Testis (tissue), 2 donors: ENCODE measurements at regions not wholly inside any gene's neighbourhood (a gene's known extent, or its start where the extent isn't known, plus 50 kb on each side); places are given as distances from the start of the nearest gene placed in this dataset.

Experiments used
- POLR2A ChIP-seq: fragments of 450-650 bp; IDR thresholded peaks from one replicate; pipeline ENCODE4 v1.6.1; 2017; ENCODE audit warnings: antibody characterized with exemption, mild to moderate bottlenecking, moderate library complexity
- TF ChIP-seq, protein P1 (sequence below), 3 experiments: fragments of 450-650 bp in 2 of 3; fragments of 200-600 bp in 1 of 3; sonication (generic) in 1 of 3; IDR thresholded peaks; one replicate each; pipeline ENCODE4 v1.5.1; 2016 to 2019; ENCODE audit warnings: antibody characterized with exemption in 3 of 3, mild to moderate bottlenecking in 2 of 3, moderate library complexity in 1 of 3

DNA sequence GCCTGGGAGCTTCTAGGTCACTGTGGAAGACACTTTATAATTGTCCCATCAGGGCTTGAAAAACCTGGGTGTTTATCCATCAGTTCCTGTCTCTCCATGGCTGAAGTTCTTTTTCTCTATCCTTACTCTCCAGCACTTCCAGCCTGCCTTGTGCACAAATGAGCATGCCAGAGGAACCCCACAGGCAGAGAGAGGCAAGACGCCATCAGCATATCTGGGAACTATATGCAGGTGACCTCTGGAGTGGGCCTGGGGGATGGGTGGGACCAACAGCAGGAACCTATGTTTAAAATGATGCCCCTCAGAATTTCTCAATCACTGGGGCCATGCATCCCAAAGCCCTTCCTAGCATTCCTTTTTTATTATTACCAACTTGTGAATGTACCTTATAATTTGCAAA is 156.2 kb upstream of the PARD3B start:
- TF ChIP-seq, protein P1, sequence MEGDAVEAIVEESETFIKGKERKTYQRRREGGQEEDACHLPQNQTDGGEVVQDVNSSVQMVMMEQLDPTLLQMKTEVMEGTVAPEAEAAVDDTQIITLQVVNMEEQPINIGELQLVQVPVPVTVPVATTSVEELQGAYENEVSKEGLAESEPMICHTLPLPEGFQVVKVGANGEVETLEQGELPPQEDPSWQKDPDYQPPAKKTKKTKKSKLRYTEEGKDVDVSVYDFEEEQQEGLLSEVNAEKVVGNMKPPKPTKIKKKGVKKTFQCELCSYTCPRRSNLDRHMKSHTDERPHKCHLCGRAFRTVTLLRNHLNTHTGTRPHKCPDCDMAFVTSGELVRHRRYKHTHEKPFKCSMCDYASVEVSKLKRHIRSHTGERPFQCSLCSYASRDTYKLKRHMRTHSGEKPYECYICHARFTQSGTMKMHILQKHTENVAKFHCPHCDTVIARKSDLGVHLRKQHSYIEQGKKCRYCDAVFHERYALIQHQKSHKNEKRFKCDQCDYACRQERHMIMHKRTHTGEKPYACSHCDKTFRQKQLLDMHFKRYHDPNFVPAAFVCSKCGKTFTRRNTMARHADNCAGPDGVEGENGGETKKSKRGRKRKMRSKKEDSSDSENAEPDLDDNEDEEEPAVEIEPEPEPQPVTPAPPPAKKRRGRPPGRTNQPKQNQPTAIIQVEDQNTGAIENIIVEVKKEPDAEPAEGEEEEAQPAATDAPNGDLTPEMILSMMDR (IDR thresholded peaks at IDR 0.05), result no peak
- no peak for TF ChIP-seq POLR2A
